Memory B cell (primary cell): ENCODE measurements at regions not wholly inside any gene's neighbourhood (a gene's known extent, or its start where the extent isn't known, plus 50 kb on each side); places are given as distances from the start of the nearest gene placed in this dataset.

Source experiments
- ATAC-seq: fragments of 150-1000 bp; cut with Tn5 transposase; 2 replicates; pipeline ENCODE4 v1.10.0; 2021; ENCODE audit warnings: low read depth, mild to moderate bottlenecking, moderate library complexity
- DNase-seq, 2 donors: peaks; one replicate each; pipeline ENCODE4 v3.0.0; 2022; ENCODE audit warnings: low spot score in 2 of 2
- H3K27ac Mint-ChIP-seq: one replicate; pipeline ENCODE4 v1.8.0; 2022; ENCODE audit warnings: mild to moderate bottlenecking, moderate library complexity, mixed read lengths
- H3K27me3 Mint-ChIP-seq: one replicate; pipeline ENCODE4 v1.8.0; 2022; ENCODE audit warnings: mixed read lengths
- H3K36me3 Mint-ChIP-seq: one replicate; pipeline ENCODE4 v1.8.0; 2022; ENCODE audit warnings: mild to moderate bottlenecking, mixed read lengths
- H3K4me1 Mint-ChIP-seq: one replicate; pipeline ENCODE4 v1.8.0; 2022; ENCODE audit warnings: mixed read lengths
- H3K4me3 Mint-ChIP-seq: one replicate; pipeline ENCODE4 v1.8.0; 2022; ENCODE audit warnings: mild to moderate bottlenecking, moderate library complexity, mixed read lengths
- H3K9me3 Mint-ChIP-seq: one replicate; pipeline ENCODE4 v1.8.0; 2022; ENCODE audit warnings: mixed read lengths

- Mint-ChIP-seq H3K36me3 (no peaks in the 10 kb centered on the region), H3K27me3 (no peaks in the 10 kb centered on the region), H3K4me3 (no peak overlapping the region), H3K27ac (no peak overlapping the region), H3K9me3 (no peaks in the 10 kb centered on the region), H3K4me1 (no peaks in the 10 kb centered on the region)
- ATAC-seq (no peak), DNase-seq (no peak)
Measured at GRCh38 chr3:117809186-117810081, 1099.9 kb downstream of the TUSC7 start.

- Mint-ChIP-seq H3K27me3 (no peaks in the 10 kb centered on the region), H3K27ac (no peak overlapping the region), H3K36me3 (no peaks in the 10 kb centered on the region), H3K4me3 (no peak overlapping the region), H3K9me3 (no peaks in the 10 kb centered on the region), H3K4me1 (no peaks in the 10 kb centered on the region)
- DNase-seq, result no peak
- no peak for ATAC-seq
Measured at GRCh38 chr3:117811786-117812185, 1102.2 kb downstream of the TUSC7 start.

DNA sequence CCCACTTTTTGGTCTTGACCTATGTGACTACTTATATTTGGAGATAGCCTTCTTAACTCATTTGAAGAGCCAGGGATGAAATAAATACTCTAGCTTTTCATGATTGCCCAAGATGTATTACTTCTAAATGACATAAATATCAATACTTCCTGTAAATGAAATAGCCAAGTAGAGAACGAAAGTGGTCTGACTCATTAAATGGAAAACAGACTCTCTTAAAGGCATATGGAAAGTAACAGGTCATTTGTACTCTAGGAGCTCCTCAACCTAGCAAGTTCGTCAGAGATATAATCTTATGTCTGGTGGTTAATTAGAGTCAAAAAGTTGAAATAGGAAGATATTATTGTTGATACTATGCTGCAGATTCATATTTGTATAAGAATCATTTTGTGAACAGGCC lies 1105.4 kb downstream of the TUSC7 start:
- H3K9me3 Mint-ChIP-seq, result no peaks in the 10 kb centered on the region
- no peaks in the 10 kb centered on the region for H3K4me1 Mint-ChIP-seq
- H3K27me3 Mint-ChIP-seq, result no peaks in the 10 kb centered on the region
- H3K4me3 Mint-ChIP-seq, result no peak overlapping the region
- no peak for DNase-seq
- ATAC-seq, result no peak
- H3K27ac Mint-ChIP-seq, result no peak overlapping the region
- no peaks in the 10 kb centered on the region for H3K36me3 Mint-ChIP-seq

DNA sequence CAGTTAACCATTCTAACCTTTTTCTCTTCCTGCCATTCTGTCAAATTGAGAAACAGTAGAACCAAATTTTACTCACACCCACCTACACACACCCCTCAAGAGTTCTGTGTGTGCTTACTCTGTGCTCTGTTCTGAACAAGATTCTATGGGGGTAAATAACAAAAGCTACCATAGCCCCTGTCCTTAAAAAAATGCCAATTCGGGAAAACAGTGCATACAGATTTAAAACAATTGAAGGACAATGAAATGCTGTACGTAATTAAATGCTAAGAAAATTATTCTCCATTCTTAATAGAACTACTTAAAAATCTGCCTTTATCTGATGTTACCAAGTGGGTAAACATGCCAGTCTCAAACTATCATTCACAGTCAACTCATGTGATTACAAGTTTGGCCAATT lies 1107.5 kb downstream of the TUSC7 start:
- DNase-seq (no peak), ATAC-seq (no peak)
- Mint-ChIP-seq H3K4me1 (no peaks in the 10 kb centered on the region), H3K36me3 (no peaks in the 10 kb centered on the region), H3K4me3 (no peak overlapping the region), H3K27me3 (peaks cover 2% of the 10 kb centered on the region), H3K9me3 (no peaks in the 10 kb centered on the region), H3K27ac (no peak overlapping the region)

DNA sequence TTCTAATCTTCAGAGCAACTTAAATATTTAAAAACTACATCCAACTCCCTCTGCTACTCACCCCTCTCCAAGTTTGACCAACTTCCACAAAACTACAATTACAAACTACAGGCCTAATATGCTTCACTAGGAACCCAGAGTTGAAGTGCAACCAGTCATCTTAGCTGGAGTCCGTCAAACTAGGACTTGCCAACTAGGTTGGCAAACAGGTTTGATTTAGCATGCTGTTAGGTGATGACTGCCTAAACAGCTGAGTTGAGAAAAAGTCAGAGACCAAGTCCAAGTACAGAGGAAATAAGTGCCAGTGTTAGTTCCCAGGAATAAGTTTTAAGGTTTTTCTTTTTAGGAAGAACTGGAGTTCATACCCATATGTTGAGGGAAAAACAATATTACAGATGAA lies 1109.0 kb downstream of the TUSC7 start:
- H3K9me3 Mint-ChIP-seq, result no peaks in the 10 kb centered on the region
- no peak overlapping the region for H3K27ac Mint-ChIP-seq
- H3K4me1 Mint-ChIP-seq, result no peaks in the 10 kb centered on the region
- H3K4me3 Mint-ChIP-seq, result no peak overlapping the region
- no peaks in the 10 kb centered on the region for H3K36me3 Mint-ChIP-seq
- ATAC-seq, result no peak
- peaks cover 3% of the 10 kb centered on the region for H3K27me3 Mint-ChIP-seq
- no peak for DNase-seq

- no peak for ATAC-seq
- Mint-ChIP-seq H3K27me3 (peaks cover 3% of the 10 kb centered on the region), H3K9me3 (peaks cover 2% of the 10 kb centered on the region), H3K4me3 (no peak overlapping the region), H3K4me1 (no peaks in the 10 kb centered on the region), H3K27ac (no peak overlapping the region), H3K36me3 (no peaks in the 10 kb centered on the region)
- no peak for DNase-seq
Measured at GRCh38 chr3:117820658-117821299, 1111.2 kb downstream of the TUSC7 start.

- H3K4me1 Mint-ChIP-seq, result no peaks in the 10 kb centered on the region
Measured at GRCh38 chr3:117822416-117822815, 1112.8 kb downstream of the TUSC7 start.

GRCh38 chr3:117836296-117836695 lies 1126.7 kb downstream of the TUSC7 start:
- H3K4me3 Mint-ChIP-seq, result no peak overlapping the region

More at GRCh38 chr3:117822416-117822815, 1112.8 kb downstream of the TUSC7 start:
- Mint-ChIP-seq H3K36me3 (no peaks in the 10 kb centered on the region), H3K27me3 (peaks cover 3% of the 10 kb centered on the region), H3K27ac (no peak overlapping the region), H3K9me3 (peaks cover 2% of the 10 kb centered on the region), H3K4me3 (no peak overlapping the region)
- ATAC-seq, result no peak
- no peak for DNase-seq

GRCh38 chr3:117837391-117837790 lies 1127.8 kb downstream of the TUSC7 start:
- Mint-ChIP-seq H3K36me3 (no peaks in the 10 kb centered on the region), H3K4me3 (no peak overlapping the region), H3K27ac (no peak overlapping the region), H3K4me1 (no peaks in the 10 kb centered on the region), H3K9me3 (no peaks in the 10 kb centered on the region), H3K27me3 (no peaks in the 10 kb centered on the region)
- ATAC-seq (no peak), DNase-seq (no peak)

More at GRCh38 chr3:117836296-117836695, 1126.7 kb downstream of the TUSC7 start:
- ATAC-seq (no peak), DNase-seq (no peak)
- Mint-ChIP-seq H3K27me3 (no peaks in the 10 kb centered on the region), H3K36me3 (no peaks in the 10 kb centered on the region), H3K4me1 (no peaks in the 10 kb centered on the region), H3K9me3 (no peaks in the 10 kb centered on the region), H3K27ac (no peak overlapping the region)

DNA sequence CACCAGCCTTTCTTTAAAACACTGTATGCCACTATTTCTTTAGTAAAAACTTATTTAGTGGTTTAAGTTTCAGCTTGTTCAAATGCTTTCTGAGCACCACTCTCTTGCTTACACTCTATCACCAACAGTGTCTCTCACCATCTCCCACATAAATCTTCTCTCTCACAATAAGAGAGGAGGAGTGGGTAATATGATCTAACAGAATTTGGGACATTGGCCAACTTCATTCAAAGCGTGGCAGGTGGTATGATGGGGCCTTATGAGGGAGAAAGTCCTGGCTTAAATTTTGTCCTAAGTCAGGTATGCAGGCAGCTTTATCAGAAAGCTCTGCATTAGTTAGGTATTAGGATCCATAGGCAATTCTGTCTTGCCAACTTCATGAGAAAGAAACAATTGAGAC lies 1132.5 kb downstream of the TUSC7 start:
- H3K4me1 Mint-ChIP-seq, result no peaks in the 10 kb centered on the region
- H3K27ac Mint-ChIP-seq, result no peak overlapping the region
- H3K9me3 Mint-ChIP-seq, result no peaks in the 10 kb centered on the region
- no peaks in the 10 kb centered on the region for H3K27me3 Mint-ChIP-seq
- no peaks in the 10 kb centered on the region for H3K36me3 Mint-ChIP-seq
- no peak overlapping the region for H3K4me3 Mint-ChIP-seq
- DNase-seq, result no peak
- no peak for ATAC-seq

DNA sequence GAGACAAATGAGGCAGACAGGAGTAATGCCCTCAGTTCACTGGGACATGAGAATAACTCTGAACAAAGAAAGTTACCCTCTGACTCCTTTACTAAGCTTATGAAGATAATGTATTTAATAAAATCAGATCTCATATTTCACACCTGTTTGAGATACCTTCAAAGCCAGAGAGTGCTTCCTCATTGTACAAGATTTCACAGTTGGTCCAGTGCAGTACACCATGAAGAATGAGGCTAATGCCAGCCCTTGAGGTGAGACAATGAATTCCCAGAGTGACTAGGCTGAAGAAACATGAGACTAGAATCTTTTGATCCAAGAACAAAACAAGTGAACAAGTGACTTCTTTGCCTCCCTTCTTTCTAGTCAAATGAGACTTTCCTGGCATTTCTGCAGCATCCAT lies 1133.8 kb downstream of the TUSC7 start:
- no peak overlapping the region for H3K27ac Mint-ChIP-seq
- H3K36me3 Mint-ChIP-seq, result no peaks in the 10 kb centered on the region
- H3K4me1 Mint-ChIP-seq, result no peaks in the 10 kb centered on the region
- H3K4me3 Mint-ChIP-seq, result no peak overlapping the region
- DNase-seq (no peak), ATAC-seq (no peak)
- no peaks in the 10 kb centered on the region for H3K9me3 Mint-ChIP-seq
- H3K27me3 Mint-ChIP-seq, result no peaks in the 10 kb centered on the region

DNA sequence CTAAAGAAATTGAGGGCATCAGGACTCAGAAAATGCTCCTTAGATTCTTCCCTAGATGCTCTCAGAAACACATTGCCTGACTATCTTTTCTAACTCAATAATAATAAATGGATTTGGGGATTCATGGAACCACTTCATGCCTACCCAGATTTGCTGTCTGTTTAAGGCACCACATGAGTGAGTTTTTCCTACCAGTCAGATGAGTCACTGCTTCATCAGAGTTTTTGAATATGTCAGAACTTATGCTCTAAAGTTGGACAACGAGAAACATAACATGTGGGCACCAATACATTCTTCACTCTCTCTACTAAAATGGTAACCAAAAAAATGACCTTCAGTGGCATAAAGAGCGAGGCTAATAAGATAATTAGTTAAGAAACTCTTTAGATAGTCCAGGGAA lies 1135.1 kb downstream of the TUSC7 start:
- Mint-ChIP-seq H3K9me3 (no peaks in the 10 kb centered on the region), H3K4me3 (no peak overlapping the region), H3K4me1 (no peaks in the 10 kb centered on the region), H3K27me3 (no peaks in the 10 kb centered on the region), H3K36me3 (no peaks in the 10 kb centered on the region), H3K27ac (no peak overlapping the region)
- ATAC-seq, result no peak
- DNase-seq, result no peak

DNA sequence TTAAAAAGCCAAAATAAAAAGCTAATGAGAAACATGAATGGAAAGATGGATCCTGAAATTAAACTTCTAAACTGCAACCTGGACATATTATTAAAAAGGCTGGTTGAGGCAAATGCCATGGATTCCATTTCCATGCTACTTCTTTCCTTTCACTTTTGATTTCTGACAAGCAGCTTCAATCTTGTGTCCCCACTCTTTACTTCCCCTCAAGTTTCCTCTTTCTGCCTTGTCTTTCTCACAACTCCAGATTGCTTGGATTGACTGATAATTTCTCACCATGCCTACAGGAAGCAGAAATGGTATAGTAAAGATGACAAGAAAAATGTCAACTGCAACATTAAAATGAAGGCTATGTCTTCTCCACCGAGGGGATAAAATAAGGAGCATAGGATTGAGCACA lies 1136.7 kb downstream of the TUSC7 start:
- DNase-seq, result no peak
- Mint-ChIP-seq H3K27me3 (no peaks in the 10 kb centered on the region), H3K36me3 (no peaks in the 10 kb centered on the region), H3K4me3 (no peak overlapping the region), H3K9me3 (peaks cover 1% of the 10 kb centered on the region), H3K4me1 (no peaks in the 10 kb centered on the region), H3K27ac (no peak overlapping the region)
- no peak for ATAC-seq

DNA sequence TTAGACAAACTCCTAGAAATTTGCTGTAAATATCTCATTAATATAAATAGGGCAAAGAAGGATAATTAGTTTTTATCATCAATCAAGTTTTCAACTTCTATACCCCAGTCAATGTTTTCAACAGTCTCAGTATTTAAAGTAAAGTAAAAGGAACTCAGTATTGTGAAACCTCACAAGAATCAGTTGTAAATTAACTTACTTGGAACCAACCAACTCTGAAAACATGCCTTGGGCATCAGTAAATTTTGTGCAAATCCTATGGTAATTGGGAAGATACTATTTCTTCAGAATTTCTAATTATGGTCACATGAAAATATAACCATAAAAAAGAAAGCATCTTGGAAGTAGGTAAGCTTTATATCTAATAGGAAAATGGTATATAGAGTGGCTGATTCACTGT lies 1139.0 kb downstream of the TUSC7 start:
- Mint-ChIP-seq H3K27me3 (no peaks in the 10 kb centered on the region), H3K9me3 (peaks cover 1% of the 10 kb centered on the region), H3K4me1 (no peaks in the 10 kb centered on the region), H3K36me3 (no peaks in the 10 kb centered on the region), H3K27ac (no peak overlapping the region), H3K4me3 (no peak overlapping the region)
- no peak for DNase-seq
- no peak for ATAC-seq
